GM12874 (cell line): ENCODE measurements at regions not wholly inside any gene's neighbourhood (a gene's known extent, or its start where the extent isn't known, plus 50 kb on each side); places are given as distances from the start of the nearest gene placed in this dataset.

Source experiments
- CTCF ChIP-seq: IDR thresholded peaks from 2 replicates; pipeline ENCODE4 v1.5.1; 2011; ENCODE audit warnings: low read depth, mild to moderate bottlenecking, control low read depth, low read length, moderate library complexity; ENCODE audit not compliant: insufficient read depth

GRCh38 chr2:56084111-56084901 is 99.5 kb upstream of the CCDC85A start:
- TF ChIP-seq CTCF: no peak

- no peak for TF ChIP-seq CTCF
These were observed 97.5 kb upstream of the CCDC85A start for GRCh38 chr2:56086336-56086735.

GRCh38 chr2:56088411-56088810 is 95.4 kb upstream of the CCDC85A start:
- TF ChIP-seq CTCF: no peak

GRCh38 chr2:56089931-56090330 is 93.9 kb upstream of the CCDC85A start:
- no peak for TF ChIP-seq CTCF

DNA sequence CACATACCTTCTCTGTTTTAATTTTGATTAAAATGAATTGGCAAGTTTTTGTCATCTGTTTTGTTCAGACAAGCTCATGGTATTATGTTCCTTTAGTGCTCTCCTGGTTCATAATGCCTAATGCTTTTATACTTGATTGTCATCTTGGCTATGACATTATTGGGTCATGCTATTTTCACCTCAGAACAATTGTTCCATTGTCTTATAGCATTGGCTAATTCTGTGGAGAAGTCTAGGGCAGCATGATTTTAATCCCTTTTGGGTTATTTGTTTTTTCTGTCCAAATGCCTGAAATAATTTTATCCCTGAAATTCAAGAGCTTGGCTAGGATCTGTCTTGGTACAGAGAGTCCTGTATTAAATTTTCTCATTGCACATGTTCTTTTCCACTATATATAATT is 83.8 kb upstream of the CCDC85A start:
- TF ChIP-seq CTCF: no peak

- TF ChIP-seq CTCF: no peak
These were observed 82.9 kb upstream of the CCDC85A start for GRCh38 chr2:56100791-56101312.

- TF ChIP-seq CTCF: no peak
These were observed 81.7 kb upstream of the CCDC85A start for GRCh38 chr2:56102098-56102497.
